PC-9 (cell line): ENCODE measurements at regions not wholly inside any gene's neighbourhood (a gene's known extent, or its start where the extent isn't known, plus 50 kb on each side); places are given as distances from the start of the nearest gene placed in this dataset.

Source experiments
- BruUV-seq: library from RNA; stranded (reverse); fragments of 400-500 nt; replicated peaks from 2 replicates; lab custom pipeline; 2021; lab: Mats Ljungman, UMichigan
- CTCF ChIA-PET: fragments of 300-600 bp; sonication (Branson Sonifier 250); formaldehyde crosslinking; loops from one replicate; lab custom pipeline; 2022; ENCODE audit warnings: antibody characterized with exemption; lab: Charles Lee
- POLR2A ChIA-PET: fragments of 300-600 bp; sonication (Branson Sonifier 250); formaldehyde crosslinking; loops from one replicate; lab custom pipeline; 2022; ENCODE audit warnings: antibody characterized with exemption; ENCODE audit not compliant: unreplicated experiment; lab: Charles Lee
- DNase-seq, 2 experiments: peaks; one replicate each; pipeline versions ENCODE4 v3.0.0 to v3.0.0-alpha.2; 2015 to 2022; ENCODE audit warnings: mixed read lengths in 1 of 2
- H2AFZ ChIP-seq: fragments of 200-600 bp; sonication (generic); 2 replicates; pipeline ENCODE4 v1.8.1; 2017; ENCODE audit warnings: antibody characterized with exemption
- H3F3A ChIP-seq: fragments of 200-600 bp; sonication (generic); 2 replicates; pipeline ENCODE4 v1.8.1; 2017; ENCODE audit warnings: antibody characterized with exemption, mild to moderate bottlenecking, low read depth; ENCODE audit not compliant: insufficient read depth
- H3K27ac ChIP-seq: fragments of 200-600 bp; sonication (generic); 2 replicates; pipeline ENCODE4 v1.6.1; 2016; ENCODE audit warnings: mixed run types
- H3K27me3 ChIP-seq: fragments of 200-600 bp; sonication (generic); 2 replicates; pipeline ENCODE4 v1.6.1; 2016; ENCODE audit warnings: low read depth, mixed run types; ENCODE audit not compliant: insufficient read depth
- H3K36me3 ChIP-seq: fragments of 200-600 bp; sonication (generic); 2 replicates; pipeline ENCODE4 v1.6.1; 2016; ENCODE audit warnings: low read depth, mixed run types
- H3K4me1 ChIP-seq: fragments of 200-600 bp; sonication (generic); replicated peaks from 2 replicates; pipeline ENCODE4 v1.6.1; 2016; ENCODE audit warnings: mixed run types; ENCODE audit not compliant: insufficient read depth
- H3K4me2 ChIP-seq: fragments of 200-600 bp; sonication (generic); 2 replicates; pipeline ENCODE4 v1.6.1; 2017; ENCODE audit warnings: mixed run types
- H3K4me3 ChIP-seq: fragments of 200-600 bp; sonication (generic); 2 replicates; pipeline ENCODE4 v1.6.1; 2016; ENCODE audit warnings: mixed run types
- H3K79me2 ChIP-seq: fragments of 200-600 bp; sonication (generic); 2 replicates; pipeline ENCODE4 v1.6.1; 2017; ENCODE audit warnings: low read depth, mixed run types
- H3K9me2 ChIP-seq: fragments of 200-600 bp; sonication (generic); 2 replicates; pipeline ENCODE4 v1.8.1; 2017; ENCODE audit warnings: mild to moderate bottlenecking; ENCODE audit not compliant: insufficient read depth
- H3K9me3 ChIP-seq: fragments of 200-600 bp; sonication (generic); 2 replicates; pipeline ENCODE4 v1.8.1; 2016; ENCODE audit warnings: low read depth; ENCODE audit not compliant: insufficient read depth
- H4K20me1 ChIP-seq: fragments of 200-600 bp; sonication (generic); 2 replicates; pipeline ENCODE4 v1.8.1; 2017; ENCODE audit not compliant: insufficient read depth
- EZH2 ChIP-seq: fragments of 200-600 bp; sonication (generic); IDR thresholded peaks from 2 replicates; pipeline ENCODE4 v1.8.0; 2017; ENCODE audit warnings: antibody characterized with exemption, low read depth
- intact Hi-C: fragments of 100-400 bp; cut with micrococcal nuclease; formaldehyde crosslinking; loops from one replicate; pipeline ENCODE4 v1.10.0; 2022; ENCODE audit not compliant: unreplicated experiment
- TF ChIP-seq, protein P1 (sequence below): fragments of 200-600 bp; sonication (generic); conservative IDR thresholded peaks from 2 replicates; pipeline ENCODE4 v1.6.1; 2017; ENCODE audit warnings: mixed run types, antibody characterized with exemption, mild to moderate bottlenecking, moderate library complexity

DNA sequence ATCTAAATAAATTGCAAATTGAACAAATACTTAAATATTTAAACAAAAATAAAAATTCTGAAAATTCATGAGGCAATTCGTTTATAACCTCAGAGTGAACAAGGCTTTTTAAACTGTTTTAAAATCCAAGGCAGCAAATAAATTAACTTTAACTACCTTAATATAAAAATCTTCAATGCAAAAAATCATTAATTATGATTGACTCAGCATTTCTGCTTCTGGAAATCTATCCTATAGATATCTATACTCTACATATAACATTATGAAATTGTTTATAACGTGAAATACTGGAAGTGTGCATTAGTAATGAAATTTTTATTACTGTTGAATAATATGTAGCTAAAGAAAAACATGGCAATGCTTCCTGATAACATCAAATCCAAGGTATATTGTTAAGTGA lies 92.4 kb downstream of the ADAMTS1 start:
- no peaks in the 10 kb centered on the region for H3K9me3 ChIP-seq
- H3K27me3 ChIP-seq: no peaks in the 10 kb centered on the region
- no peak overlapping the region for H2AFZ ChIP-seq
- DNase-seq: no peak
- no peaks in the 10 kb centered on the region for H3K4me1 ChIP-seq
- H3F3A ChIP-seq: no peaks in the 10 kb centered on the region
- no peak overlapping the region for H3K4me2 ChIP-seq
- H3K27ac ChIP-seq: no peak overlapping the region
- intact Hi-C loops: no loop called here
- H4K20me1 ChIP-seq: no peaks in the 10 kb centered on the region
- no peaks in the 10 kb centered on the region for H3K9me2 ChIP-seq
- TF ChIP-seq EZH2: no peak
- TF ChIP-seq, protein P1, sequence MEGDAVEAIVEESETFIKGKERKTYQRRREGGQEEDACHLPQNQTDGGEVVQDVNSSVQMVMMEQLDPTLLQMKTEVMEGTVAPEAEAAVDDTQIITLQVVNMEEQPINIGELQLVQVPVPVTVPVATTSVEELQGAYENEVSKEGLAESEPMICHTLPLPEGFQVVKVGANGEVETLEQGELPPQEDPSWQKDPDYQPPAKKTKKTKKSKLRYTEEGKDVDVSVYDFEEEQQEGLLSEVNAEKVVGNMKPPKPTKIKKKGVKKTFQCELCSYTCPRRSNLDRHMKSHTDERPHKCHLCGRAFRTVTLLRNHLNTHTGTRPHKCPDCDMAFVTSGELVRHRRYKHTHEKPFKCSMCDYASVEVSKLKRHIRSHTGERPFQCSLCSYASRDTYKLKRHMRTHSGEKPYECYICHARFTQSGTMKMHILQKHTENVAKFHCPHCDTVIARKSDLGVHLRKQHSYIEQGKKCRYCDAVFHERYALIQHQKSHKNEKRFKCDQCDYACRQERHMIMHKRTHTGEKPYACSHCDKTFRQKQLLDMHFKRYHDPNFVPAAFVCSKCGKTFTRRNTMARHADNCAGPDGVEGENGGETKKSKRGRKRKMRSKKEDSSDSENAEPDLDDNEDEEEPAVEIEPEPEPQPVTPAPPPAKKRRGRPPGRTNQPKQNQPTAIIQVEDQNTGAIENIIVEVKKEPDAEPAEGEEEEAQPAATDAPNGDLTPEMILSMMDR: no peak
- H3K79me2 ChIP-seq: no peaks in the 10 kb centered on the region
- POLR2A ChIA-PET: no interaction called here
- no TSS peak for BruUV-seq
- H3K4me3 ChIP-seq: no peak overlapping the region
- H3K36me3 ChIP-seq: no peaks in the 10 kb centered on the region
- CTCF ChIA-PET: no interaction called here

DNA sequence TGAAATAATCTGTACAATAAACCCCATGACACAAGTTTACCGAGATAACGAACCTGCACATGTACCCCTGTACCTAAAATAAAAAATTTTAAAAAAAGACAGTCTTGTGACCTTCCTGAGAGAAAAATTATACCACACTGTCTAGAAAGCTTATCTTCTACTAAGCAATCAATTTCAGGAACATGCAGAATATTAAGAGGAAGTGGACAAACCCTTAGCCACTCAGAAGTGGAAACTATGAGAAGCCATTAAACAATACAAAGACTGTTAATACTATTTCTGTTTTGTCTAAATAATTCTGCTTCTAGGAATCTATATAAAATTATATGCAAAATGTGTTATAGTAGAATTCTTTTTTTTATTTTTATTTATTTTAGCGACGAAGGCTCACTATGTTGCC lies 93.9 kb downstream of the ADAMTS1 start:
- Histone ChIP-seq H3K9me2 (no peaks in the 10 kb centered on the region), H3K79me2 (no peaks in the 10 kb centered on the region), H3K4me1 (no peaks in the 10 kb centered on the region), H3K27me3 (no peaks in the 10 kb centered on the region), H4K20me1 (no peaks in the 10 kb centered on the region), H3K27ac (no peak overlapping the region), H3K4me3 (no peak overlapping the region), H2AFZ (no peak overlapping the region), H3K9me3 (no peaks in the 10 kb centered on the region), H3F3A (no peaks in the 10 kb centered on the region), H3K4me2 (no peak overlapping the region), H3K36me3 (no peaks in the 10 kb centered on the region)
- no TSS peak for BruUV-seq
- TF ChIP-seq, protein P1: no peak
- no peak for TF ChIP-seq EZH2
- intact Hi-C loops: no loop called here
- CTCF ChIA-PET: no interaction called here
- POLR2A ChIA-PET: no interaction called here
- no peak for DNase-seq

DNA sequence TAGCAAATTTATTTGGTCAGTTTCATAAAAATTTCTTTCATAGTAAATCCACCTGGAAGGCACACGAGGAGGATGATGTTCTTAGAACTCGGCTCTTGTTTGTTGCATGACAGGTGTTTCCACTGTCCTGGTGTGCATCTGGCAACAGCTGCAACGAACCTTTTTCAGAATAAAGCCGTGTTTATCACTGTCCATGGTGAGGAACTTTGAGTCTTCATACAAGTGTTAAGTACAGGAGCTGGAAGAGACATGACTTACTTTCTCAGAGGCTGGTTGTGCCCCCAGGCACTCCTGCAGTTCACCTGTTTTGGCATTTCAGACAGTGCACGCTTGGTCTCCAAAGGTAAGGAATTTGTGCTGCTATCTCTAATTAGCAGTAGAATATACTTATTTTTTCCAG lies 97.1 kb downstream of the ADAMTS1 start:
- H2AFZ ChIP-seq: no peak overlapping the region
- no peak overlapping the region for H3K4me3 ChIP-seq
- no peak overlapping the region for H3K4me2 ChIP-seq
- ChIA-PET POLR2A (no interaction called here), CTCF (interaction anchor here (0.6 kb wide), 1 partner anchor 935 kb away, joined by 3 read pairs; no protein-coding TSS in a partner anchor)
- DNase-seq: no peak
- H3K27me3 ChIP-seq: no peaks in the 10 kb centered on the region
- no peak overlapping the region for H3K27ac ChIP-seq
- H4K20me1 ChIP-seq: no peaks in the 10 kb centered on the region
- H3K9me3 ChIP-seq: no peaks in the 10 kb centered on the region
- H3K79me2 ChIP-seq: no peaks in the 10 kb centered on the region
- BruUV-seq: no TSS peak
- no peaks in the 10 kb centered on the region for H3K36me3 ChIP-seq
- intact Hi-C loops: no loop called here
- H3K4me1 ChIP-seq: no peaks in the 10 kb centered on the region
- H3K9me2 ChIP-seq: no peaks in the 10 kb centered on the region
- TF ChIP-seq, protein P1: no peak
- TF ChIP-seq EZH2: no peak
- no peaks in the 10 kb centered on the region for H3F3A ChIP-seq
